ENCODE measurements at regions not wholly inside any gene's neighbourhood (a gene's known extent, or its start where the extent isn't known, plus 50 kb on each side); places are given as distances from the start of the nearest gene placed in this dataset.

DNA sequence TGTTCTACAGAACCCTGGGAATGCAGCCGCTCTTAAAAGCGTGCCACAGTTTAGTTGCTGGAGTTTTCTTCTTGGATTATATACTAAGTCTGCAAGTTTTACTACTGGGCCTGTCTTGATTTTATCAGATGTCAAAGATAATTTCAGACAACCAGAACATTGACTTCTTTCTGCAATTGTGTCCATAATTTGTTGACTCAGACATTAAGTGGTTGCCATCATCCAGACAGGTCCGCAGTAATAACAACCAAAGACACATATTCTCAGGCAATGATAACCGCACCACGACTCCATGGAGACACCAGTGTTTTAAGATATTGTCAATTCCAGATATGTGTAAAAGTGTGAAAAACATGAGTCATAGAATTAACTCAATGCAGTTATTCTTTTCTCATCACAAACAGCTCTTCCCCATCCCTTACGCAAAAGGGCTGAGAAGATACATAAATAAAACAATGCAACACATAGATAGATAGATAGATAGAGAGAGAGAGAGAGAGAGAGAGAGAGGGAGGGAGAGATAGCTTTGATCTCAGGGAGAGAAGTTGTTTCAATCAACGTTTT, 90.4 kb upstream of the FMN2 start:
- DNase-seq: no peak

DNA sequence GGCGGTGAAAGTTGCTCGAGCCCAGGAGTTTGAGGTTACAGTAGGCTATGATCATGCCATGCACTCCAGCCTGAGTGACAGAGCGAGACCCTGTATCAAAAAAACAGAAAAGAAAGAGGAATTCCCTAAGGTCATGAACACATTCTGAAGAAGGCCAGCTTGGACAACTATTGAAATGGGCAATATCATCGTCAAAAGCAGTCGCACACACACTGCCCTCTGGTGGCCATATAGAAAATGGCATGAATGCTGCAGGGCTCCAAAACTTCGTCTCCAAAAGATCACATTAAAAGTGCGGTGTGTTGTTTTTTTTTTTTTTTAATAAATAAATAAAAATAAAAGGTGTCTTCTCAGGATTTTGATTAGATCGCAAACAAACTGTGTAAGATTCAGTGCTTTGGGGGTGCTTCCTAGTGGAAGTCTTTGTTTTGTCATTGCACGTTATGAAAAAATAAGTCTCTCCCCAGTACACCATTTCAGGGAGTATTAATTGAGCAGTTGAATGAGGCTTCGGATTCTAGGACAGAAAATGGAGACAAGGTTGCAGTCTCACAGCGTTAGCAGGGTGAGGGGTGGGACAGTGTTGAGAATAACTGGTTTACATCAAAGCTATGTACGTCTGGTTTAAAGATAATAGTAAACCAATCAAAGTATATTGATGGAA, 87.5 kb upstream of the FMN2 start:
- DNase-seq: no peak

DNA sequence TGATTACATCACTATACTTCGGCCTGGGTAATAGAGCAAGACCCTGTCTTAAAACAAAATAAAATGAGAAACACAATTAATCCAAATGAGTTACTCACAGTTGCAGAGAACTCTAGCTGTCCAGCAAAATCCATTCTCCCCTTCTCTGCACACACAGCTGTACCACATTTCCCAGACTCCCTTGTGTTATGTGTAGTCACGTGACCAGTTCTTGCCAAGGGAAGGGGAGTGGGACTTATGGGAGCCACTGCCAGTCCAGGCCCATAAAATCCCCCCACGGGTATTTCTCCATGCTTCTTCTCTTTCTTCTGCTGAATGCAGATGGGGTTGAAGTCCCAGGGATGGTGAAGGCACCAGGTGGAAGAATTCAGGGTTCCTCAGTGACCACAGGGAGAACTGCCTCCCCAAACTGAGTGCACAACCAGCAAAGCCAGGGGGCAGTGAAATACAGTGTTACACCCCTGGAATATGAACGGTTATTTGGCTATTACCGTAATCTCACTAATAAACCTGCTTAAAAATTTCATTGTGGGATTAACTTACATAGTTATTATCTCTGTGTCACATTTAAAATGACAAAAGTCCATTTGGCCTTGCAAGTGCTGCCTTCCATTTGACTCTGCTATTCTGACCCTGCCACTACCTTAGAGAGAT, 85.6 kb upstream of the FMN2 start:
- no peak for DNase-seq

DNA sequence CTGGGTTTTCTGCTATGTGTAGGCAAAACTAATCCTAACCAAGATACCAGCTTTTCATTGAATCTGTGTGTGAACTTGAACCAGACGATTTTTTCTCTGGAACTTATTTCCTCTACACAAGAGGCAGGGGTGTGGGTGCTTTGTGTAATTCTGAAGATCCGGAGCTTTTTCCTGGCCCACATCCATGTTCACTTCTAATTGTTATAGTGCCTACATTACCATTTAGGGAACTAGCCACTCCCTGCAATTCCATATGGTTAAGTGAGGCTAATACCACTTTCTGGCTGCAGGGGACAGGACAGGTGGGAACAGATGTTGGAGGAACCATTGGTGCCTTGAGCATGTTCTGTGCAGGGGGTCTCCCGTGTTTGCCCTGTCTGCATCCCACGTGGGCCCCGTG, 83.4 kb upstream of the FMN2 start:
- no peak for DNase-seq

DNA sequence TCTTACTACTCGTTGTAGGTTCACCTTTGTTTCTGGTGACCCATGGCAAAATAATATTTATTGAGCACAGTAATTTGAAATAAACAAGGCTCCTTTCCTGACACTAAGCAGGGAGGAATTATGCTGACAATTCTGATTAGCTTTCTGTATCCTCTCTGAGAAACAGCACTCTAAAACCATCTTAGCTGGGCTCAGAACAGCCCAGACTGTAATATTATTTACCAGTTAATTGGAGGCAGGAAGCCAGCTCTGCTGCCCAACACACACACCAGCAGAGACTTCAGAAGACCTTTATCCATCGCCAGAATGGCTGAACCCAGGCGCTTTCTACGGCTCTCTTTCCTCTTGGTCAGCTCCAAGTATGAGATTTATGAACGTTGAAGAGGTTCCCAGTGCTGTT, 77.6 kb upstream of the FMN2 start:
- DNase-seq: no peak

DNA sequence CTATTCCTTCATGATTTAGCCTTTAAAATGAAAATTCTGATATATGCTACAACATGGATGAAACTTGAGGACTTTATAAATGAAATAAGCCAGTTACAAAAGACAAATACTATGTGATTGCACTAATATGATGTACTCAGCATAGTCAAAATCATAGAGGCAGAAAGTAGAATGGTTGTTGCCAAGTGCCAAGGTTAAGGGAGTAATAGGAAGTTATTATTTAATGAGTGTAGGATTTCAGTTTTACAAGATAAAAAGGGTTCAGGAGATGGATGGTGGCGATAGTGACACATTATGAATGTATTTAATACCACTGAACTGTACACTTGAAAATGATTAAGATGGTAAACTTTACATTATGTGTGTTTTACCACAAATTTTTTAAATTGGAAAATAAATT, 73.1 kb upstream of the FMN2 start:
- no peak for DNase-seq

DNA sequence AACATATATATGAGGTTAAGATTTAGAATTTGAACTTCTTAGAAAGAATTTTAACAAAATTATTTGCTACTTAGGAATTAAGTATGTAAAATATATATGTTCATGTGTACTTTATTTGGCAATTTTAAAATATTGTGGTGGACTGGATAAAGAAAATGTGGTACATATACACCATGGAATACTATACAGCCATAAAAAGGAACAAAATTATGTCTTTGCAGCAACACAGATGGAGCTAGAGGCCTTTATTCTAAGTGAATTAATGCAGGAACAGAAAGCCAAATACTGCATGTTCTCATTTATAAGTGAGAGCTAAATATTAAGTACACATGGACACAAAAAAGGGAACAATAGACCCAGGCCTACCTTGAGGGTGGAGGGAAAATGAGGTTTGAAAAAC, 72.2 kb upstream of the FMN2 start:
- no peak for DNase-seq

DNA sequence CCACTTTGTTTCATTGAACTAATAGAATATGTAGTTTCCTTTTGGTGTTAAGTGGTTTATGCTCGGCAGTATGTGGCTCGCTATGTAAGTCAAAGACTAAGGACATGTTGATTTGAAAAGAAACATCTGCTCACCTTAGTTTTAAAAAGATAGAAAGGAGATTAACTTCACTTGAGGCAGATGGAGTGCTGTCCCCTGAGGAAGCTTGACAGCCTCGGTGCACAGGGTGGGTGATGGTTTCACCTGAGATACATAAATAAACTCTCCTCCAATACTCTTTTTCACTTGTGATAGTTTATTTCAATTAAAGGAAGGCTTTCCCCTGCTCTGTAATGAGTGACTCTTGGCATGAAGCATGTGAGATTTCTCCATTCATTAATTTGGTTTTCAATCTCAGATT, 70.8 kb upstream of the FMN2 start:
- no peak for DNase-seq

DNA sequence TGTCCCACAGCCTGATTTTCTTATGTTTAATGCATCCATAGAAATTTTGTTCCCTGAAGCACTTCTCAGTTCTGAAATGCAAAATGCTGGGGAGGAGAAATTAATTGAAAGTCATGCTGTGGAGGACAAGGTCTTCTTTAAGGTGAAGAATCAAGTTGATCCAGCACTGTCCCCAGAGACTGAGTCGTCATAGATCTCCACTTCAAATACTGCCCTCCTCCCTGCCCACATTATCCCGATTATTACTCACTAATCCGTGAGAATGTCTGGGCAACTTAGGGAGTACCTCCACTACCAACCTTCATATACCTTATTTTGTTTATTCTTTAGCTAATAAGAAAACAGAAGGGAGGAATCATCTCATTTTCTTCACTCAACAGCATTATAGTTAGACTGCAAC, 70.0 kb upstream of the FMN2 start:
- no peak for DNase-seq

DNA sequence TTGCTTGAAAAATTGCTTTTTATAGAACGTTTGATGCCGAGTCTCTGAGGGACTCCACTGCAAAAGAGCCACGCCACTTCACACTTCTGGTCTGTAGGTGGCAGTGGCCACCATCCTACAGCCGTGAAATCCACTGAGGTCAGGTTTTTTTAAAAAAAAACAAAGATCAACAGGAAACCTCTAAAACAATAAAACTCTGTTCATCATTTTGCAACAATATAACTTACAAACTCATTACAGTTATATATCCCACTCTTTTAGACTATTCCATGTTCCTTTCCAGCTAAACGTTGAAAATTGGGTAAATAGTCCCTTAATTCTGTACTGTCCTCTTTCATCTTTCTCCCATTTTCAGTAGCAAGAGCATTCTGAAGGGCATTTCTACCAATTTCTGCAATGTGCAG, 64.6 kb upstream of the FMN2 start:
- no peak for DNase-seq

DNA sequence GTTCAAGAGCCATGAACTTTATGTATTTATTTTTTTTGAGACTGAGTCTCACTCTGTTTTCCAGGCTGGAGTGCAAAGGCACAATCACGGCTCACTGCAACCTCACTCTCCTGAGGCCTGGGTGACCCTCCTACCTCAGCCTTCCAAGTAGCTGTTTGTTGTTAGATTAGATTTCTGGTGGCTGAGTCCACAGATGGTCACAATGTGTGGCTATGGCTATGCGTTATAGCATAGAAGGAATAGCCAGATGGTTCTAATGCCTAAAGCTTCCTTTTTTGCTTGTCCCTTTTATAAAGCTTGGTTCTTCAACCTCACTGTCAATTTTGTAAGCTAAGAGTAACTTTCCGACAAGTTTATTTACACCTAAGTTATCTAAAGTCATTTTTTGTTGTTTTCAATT, 62.3 kb upstream of the FMN2 start:
- no peak for DNase-seq

DNA sequence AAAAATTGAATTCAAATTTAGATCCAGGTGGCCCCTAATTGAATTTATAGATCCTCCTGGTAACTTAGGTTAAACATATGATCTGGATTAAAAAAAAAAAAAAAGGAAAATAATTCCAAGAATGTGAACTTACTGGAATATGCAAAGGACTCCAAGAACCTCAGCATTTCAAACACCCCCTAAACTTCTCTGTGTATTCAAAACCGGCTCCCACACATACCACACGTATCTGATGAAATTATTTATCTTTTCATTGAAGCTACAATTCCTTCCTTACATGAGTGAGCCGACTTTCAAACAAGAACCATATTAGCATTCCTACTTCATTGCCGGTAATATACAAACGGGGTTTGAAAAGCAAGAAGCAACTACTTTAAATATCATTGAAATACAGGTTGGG, 61.4 kb upstream of the FMN2 start:
- DNase-seq: no peak

DNA sequence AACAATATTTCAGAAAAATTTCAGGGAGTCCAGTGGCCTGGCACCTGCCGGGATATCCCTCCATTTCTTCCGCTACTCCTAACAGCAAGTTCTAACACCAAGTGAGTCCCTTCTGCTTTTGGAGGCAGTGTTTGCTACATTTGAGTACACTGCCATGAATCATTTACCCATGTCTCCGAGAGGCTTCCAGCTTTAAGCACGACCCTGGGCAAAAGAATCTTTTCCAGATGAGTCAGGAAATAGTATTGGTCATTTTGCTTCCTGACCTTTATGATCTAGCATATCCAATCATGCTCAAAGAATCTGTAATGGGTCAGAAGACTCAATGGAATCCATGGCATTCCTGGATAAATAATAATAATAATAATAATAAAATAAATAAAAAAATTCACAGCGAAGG, 60.7 kb upstream of the FMN2 start:
- no peak for DNase-seq

DNA sequence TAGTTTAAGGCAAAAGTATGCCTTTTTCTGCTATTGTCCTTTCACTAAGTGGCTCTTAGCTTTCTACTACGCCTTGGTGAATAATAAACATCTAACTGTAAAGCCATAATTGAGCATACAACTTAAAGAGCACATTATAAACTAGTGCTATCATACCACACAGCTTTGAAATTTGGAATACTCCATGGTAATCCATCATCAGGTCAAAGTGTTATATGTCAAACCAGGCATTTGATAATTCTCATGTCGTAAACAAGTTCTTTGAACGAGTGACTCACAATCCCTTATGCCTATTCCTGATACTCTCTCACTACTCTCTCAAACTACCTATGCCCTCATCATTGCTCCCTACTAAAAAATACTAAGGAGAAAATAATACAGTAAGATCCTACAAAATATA, 60.3 kb upstream of the FMN2 start:
- DNase-seq: no peak

DNA sequence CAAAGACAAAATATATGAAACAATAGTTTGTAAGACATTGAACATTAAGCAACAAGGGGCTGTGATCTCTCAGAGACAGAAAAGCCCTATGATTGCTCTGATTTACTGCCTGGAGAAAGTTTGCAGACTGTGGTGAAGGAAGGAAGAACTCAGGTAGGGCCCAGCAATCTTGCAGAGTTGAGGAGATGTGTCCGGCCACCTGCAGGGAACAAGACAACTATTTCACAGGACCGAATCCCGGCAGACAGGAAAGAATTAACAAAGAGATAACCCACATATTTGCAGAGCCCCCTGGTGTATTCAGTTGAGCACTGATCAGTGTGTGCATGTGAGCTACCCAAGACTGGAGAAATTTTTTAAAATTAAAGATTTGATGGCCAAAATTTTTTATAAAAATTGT, 58.3 kb upstream of the FMN2 start:
- DNase-seq: no peak

DNA sequence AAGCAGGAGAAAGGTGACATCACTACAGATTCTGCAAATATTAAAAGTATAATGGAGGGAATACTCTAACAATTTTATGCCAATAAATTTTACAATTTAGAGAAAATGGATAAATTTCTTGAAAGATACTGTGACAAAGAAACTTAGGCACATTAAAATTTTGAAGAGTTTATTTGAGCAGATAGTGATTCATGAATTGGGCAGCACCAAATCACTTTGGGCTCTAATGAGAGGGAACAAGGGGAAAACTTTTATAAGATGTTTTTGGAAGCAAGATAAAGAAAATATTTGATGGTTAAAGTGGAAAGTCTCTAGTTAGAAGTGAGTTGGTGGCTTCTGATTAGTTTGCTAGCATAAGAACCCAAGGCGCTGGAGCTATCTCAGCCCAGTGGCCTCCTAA, 55.2 kb upstream of the FMN2 start:
- DNase-seq: no peak
